GM21367 (cell line): ENCODE measurements at regions not wholly inside any gene's neighbourhood (a gene's known extent, or its start where the extent isn't known, plus 50 kb on each side); places are given as distances from the start of the nearest gene placed in this dataset.

Experiments used
- ATAC-seq: cut with Tn5 transposase; IDR thresholded peaks from one replicate; pipeline ENCODE4 v1.9.1; 2021; ENCODE audit not compliant: unreplicated experiment

GRCh38 chr9:108526518-108526917, 329.3 kb downstream of the ACTL7B start:
- ATAC-seq, result no peak

GRCh38 chr9:108525186-108525585, 330.6 kb downstream of the ACTL7B start:
- ATAC-seq, result no peak

- ATAC-seq, result no peak
These were observed 334.7 kb downstream of the ACTL7B start for GRCh38 chr9:108521063-108521590.

- no peak for ATAC-seq
These were observed 336.3 kb downstream of the ACTL7B start for GRCh38 chr9:108519437-108519836.

DNA sequence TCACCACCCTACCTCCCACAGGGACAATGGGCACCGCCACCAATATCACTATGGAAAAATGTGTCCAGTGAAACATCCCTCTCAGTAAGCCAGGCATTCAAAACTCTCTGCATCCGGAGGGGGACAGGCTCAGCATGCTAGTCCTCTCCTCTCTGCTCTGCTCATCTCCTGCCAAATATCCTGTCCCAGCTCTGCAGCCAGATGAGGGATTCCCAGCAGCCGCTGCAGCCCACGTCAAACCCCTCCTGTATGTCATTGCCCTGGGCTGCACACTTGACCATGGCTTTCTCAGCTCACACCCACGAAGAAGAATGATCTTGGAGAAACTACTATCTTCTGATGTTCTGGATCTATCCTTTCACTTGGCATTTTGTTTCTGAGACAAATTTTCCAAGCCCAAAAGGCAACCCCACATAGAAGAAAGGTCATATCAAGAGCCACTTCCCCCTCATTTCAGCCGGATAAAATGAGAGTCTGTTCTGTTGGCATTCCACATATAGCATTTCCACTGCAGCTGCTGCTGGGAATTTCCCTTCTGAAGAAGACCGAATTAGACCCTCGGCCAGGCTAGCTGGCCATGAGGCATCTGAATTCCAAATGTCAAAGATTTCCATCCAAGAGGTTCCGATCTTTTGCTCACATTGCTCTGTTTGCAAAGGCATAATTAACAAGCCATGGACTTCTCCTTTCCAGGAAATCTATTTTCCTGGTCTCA, 338.0 kb downstream of the ACTL7B start:
- no peak for ATAC-seq

GRCh38 chr9:108516391-108516790, 339.4 kb downstream of the ACTL7B start:
- no peak for ATAC-seq

- no peak for ATAC-seq
These were observed 339.9 kb downstream of the ACTL7B start for GRCh38 chr9:108515856-108516255.

DNA sequence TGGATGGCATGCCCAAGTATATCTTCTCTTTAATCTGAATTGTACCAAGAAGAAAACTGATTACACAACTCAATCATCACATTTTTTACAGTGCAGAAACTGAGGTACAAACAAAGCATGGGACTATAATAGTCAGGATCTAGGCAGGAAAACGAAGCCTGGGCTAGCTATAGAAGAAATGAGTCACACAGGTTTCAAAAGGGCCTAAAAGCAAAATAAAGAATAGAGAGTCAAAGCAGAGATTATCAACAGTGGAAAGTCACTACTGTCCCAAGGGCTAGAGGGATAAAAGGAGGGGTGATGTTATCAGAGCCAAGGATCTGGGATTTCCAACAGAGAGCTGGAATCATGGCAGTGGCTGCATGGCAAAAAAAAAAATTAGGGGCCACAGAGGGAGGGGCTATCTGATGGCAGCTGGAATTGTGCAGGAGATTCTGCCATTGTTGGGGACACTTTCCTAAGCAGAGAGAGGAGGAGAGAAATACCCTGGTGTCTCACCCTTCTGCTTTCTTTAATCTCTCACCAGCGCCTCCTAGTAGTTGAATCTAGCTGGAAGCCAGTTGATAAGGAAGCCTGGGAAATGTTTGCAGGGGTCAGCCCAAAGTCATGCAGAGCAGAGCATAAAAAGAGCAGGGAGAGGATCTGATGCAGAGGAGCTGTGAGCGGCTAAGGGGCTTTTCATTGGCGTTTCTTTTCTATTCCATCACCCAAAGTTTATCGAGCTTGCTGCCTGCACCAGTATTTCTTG, 343.2 kb downstream of the ACTL7B start:
- ATAC-seq, result no peak

DNA sequence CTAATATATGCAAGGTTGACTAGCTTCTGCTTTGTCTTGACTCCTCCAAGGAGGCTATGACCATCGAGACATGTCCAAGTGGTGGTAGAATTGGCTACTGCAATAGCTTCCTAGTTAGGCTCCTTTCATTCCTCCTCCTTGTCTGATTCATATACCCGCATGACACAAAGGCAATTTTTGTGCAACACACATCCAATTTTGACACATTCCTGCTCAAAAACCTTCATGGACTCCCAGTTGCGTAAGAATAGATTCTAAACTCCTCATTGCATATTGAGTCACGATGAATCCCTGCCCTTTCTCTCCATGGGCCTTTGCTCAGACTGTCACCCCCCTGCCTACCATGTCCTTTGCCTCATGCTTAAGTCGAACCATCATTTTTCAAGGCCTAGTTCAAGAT, 344.5 kb downstream of the ACTL7B start:
- ATAC-seq, result no peak

- no peak for ATAC-seq
These were observed 358.9 kb downstream of the ACTL7B start for GRCh38 chr9:108496846-108497245.

DNA sequence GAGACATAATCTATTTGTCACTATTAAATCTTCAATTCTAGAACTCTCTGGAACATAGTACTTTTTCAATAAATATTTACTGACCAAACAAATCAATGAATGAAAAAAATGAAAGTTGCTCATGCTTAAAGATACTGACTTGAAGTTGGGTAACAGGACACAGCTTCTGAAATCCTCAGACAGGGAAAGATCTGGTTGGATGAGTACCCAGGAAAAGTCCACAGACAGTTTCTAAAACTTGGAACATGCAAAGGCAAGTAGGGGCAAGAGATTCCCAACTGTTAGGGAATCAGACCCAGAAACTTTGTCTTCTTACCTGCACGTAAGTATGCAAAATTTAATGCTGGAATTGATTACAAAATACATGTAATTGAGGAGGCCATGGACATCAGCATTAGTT, 366.2 kb downstream of the ACTL7B start:
- no peak for ATAC-seq

DNA sequence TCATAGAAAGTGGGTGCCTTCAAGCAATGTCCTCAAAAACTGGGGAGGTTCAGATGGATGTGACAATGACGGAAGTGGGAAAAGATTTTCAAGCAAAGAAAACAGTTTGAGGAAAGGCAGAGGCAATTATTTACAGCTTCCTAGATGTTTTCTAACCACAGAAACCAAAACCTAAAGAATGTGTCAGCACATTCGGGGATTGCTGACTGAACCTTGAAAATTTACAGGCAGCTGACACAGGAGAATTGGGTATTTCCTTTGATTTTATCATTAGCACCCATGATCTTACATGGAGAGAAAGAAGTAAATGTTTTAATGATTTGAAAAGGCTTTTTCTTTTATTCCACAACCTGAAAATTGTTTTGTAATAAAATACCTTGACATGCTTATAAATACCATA, 369.0 kb downstream of the ACTL7B start:
- ATAC-seq, result no peak

DNA sequence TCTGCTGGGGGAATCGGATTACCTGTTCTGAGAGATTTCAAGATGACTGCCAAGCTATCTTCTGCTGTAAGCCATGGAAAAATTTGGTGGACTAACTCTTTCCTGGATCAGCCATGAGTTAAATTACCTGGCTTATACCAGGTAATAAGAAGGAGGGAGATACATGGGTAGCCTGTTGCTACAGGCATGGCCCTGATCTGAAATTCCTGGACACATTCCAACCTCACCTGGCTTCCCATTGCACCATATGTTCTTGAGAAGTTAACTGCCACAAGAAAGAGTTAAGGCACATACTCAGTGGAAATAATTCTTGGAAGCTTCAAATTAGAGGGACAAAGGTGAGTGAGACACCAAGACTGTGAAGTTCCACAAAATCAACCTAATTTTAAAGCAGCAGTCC, 371.3 kb downstream of the ACTL7B start:
- no peak for ATAC-seq

GRCh38 chr9:108483676-108484075, 372.1 kb downstream of the ACTL7B start:
- ATAC-seq, result no peak

DNA sequence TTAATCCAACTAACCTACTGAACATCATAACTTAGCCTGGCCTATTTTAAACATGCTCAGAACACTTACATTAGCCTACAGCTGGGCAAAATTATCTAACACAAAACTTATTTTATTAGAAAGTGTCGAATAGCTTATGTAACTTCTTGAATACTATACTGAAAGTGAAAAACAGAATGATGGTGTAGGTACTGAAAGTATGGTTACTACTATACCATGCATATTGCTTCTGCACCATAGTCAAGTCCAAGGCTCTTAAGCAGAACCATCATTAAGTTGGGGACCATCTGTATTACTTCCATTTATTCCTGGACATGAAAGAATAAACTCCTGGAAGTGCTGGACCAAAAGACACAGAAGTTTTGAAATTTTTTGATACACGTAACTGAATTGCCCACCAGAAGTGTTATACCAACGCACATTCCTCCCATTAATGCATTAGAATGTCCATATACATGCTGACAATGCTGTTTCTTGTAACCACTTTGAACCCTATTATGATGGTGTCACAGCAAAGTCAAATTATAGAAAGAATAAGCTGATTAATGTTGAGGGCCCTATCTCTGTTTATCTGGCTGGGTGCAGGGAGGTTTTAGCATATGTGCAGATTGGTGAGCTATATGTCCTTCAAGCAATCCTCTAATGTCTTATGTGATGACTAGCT, 375.7 kb downstream of the ACTL7B start:
- peak; percentile 48 for ATAC-seq

DNA sequence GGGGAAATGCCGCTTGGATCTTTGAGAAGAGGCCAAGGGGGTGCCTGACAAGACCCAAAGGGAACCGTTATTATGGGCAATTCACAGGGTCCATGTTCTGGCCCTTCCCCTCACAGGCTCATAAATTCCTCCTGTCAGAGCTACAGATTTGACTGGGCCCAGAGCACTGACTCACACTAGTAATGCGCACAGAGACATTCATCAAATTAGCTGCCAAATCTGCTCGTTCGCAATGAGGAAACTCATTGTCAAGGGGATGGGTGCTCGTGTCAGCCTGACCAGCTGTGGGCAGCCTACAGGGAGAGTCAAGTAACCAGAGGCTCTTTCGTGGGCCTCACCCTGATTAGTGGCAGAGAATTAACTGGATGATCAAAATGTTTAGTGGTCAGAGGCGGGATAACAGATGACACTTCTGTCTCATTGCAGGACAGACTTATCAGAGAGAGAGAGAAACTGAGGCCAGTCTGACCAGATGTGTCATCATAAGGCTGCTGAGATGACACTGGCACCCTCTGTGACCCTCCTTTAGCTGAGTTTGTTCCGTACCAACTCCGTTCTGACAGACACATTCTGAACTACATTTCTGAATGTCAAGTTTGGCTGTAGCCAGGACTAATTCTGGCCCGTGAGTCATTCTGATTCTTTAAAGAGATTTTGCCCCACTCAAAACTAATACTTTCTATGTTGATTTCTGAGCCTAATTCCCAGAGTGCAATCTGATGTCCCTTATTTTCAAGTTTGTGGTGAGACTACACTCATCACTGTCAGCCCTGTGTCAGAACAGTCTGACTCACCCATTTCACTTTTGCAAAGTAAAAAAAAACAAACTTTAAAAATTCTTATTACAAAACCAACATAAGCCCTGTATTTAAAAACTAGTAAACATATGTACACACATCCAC, 377.1 kb downstream of the ACTL7B start:
- peak; percentile 77 for ATAC-seq

- no peak for ATAC-seq
These were observed 378.2 kb downstream of the ACTL7B start for GRCh38 chr9:108477529-108478006.

- no peak for ATAC-seq
These were observed 379.2 kb downstream of the ACTL7B start for GRCh38 chr9:108476574-108476973.

GRCh38 chr9:108475813-108476212, 380.0 kb downstream of the ACTL7B start:
- ATAC-seq, result no peak

DNA sequence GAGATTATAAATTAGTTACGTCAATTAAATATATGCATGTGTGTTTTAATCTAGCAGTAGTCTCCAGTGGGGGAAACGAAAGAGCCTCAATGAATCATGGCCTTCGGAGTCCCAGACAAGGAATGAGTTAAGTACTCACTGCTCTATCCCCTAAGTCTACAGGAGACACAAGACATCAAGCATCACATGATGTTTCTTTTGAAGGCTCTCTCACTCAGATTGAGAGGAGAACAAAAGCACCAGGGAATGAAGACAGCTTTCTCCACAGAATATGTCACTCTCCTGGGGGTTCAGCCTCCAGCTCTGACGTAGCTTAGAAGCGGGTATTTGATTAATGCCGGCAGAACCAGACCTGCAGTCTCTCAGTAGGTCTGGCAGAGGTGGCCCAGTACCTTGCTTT, 381.4 kb downstream of the ACTL7B start:
- no peak for ATAC-seq
